Esophagus muscularis mucosa (tissue), 4 donors: ENCODE measurements at regions not wholly inside any gene's neighbourhood (a gene's known extent, or its start where the extent isn't known, plus 50 kb on each side); places are given as distances from the start of the nearest gene placed in this dataset.

Source experiments
- DNase-seq: peaks from one replicate; pipeline ENCODE4 v3.0.0-alpha.2; 2017; ENCODE audit errors: extremely low spot score
- H3K27ac ChIP-seq, 4 donors: fragments of 200-600 bp; sonication (generic); replicated peaks in 1 of 4; 1 replicate in 3 of 4; 2 replicates in 1 of 4; pipeline ENCODE4 v1.5.1; 2016 to 2019; ENCODE audit warnings: mild to moderate bottlenecking in 1 of 4
- H3K27me3 ChIP-seq, 4 donors: fragments of 200-600 bp; sonication (generic); one replicate each; pipeline versions ENCODE4 v1.5.1 to v1.6.0; 2016 to 2019
- H3K36me3 ChIP-seq, 4 donors: fragments of 200-600 bp; sonication (generic); one replicate each; pipeline ENCODE4 v1.5.1; 2016 to 2019
- H3K4me1 ChIP-seq, 4 donors: fragments of 200-600 bp; sonication (generic); one replicate each; pipeline ENCODE4 v1.5.1; 2016 to 2019
- H3K4me3 ChIP-seq, 4 donors: fragments of 200-600 bp; sonication (generic); 1 replicate in 2 of 4; 2 replicates in 2 of 4; pipeline ENCODE4 v1.5.1; 2016 to 2019; ENCODE audit warnings: mild to moderate bottlenecking in 4 of 4, moderate library complexity in 1 of 4
- H3K9me3 ChIP-seq, 4 donors: fragments of 200-600 bp; sonication (generic); 1 replicate in 3 of 4; 2 replicates in 1 of 4; pipeline ENCODE4 v1.5.1; 2016 to 2019
- CTCF ChIP-seq, 3 experiments: fragments of 200-600 bp in 2 of 3; fragments of 450-650 bp in 1 of 3; sonication (generic) in 2 of 3; IDR thresholded peaks; one replicate each; pipeline ENCODE4 v1.5.1; 2017 to 2019; ENCODE audit warnings: antibody characterized with exemption in 3 of 3, mild to moderate bottlenecking in 2 of 3, moderate library complexity in 1 of 3
- EP300 ChIP-seq: sonication (generic); formaldehyde crosslinking; IDR thresholded peaks from one replicate; pipeline ENCODE4 v1.6.1; 2017; ENCODE audit warnings: antibody characterized with exemption
- POLR2A ChIP-seq: fragments of 450-650 bp; IDR thresholded peaks from one replicate; pipeline ENCODE4 v1.6.1; 2017; ENCODE audit warnings: antibody characterized with exemption, moderate library complexity, mild to moderate bottlenecking, low read depth
- POLR2AphosphoS5 ChIP-seq, 2 donors: sonication (generic); formaldehyde crosslinking; IDR thresholded peaks; one replicate each; pipeline ENCODE4 v1.6.1; 2017; ENCODE audit warnings: antibody characterized with exemption in 2 of 2
- WGBS: methylation state at CpG from one replicate; pipeline ENCODE4 v1.1.5; 2018; 5-methylcytosine and 5-hydroxymethylcytosine counted together
- intact Hi-C: fragments of 100-400 bp; cut with DNase I; formaldehyde crosslinking; loops from one replicate; pipeline ENCODE4 v1.15.1; 2023

- Histone ChIP-seq H3K36me3 (no peaks in the 10 kb centered on the region), H3K4me3 (no peak overlapping the region), H3K9me3 (peaks cover 0 to 14% (median 0%) of the 10 kb centered on the region in 4 donors), H3K27ac (no peak overlapping the region), H3K4me1 (no peaks in the 10 kb centered on the region), H3K27me3 (no peaks in the 10 kb centered on the region)
- TF ChIP-seq POLR2AphosphoS5 (IDR thresholded peaks at IDR 0.05) (no peak), POLR2A (no peak), CTCF (IDR thresholded peaks at IDR 0.05) (no peak), EP300 (no peak)
- intact Hi-C loops, result loop anchor here (5.0 to 10.0 kb wide), 4 partner anchors 76 to 273 kb away; partner anchors contain the start of gene CEMIP2
- WGBS, result 78% methylated on average over 4 of the region's 4 CpGs
- no peak for DNase-seq
These were observed 159.4 kb downstream of the CEMIP2 start for GRCh38 chr9:71608825-71609447.

GRCh38 chr9:71608021-71608420 is 160.3 kb downstream of the CEMIP2 start:
- 82% methylated on average over 4 of the region's 4 CpGs for WGBS
- TF ChIP-seq CTCF (IDR thresholded peaks at IDR 0.05) (no peak), EP300 (no peak), POLR2A (no peak), POLR2AphosphoS5 (IDR thresholded peaks at IDR 0.05) (no peak)
- DNase-seq, result no peak
- H3K27ac ChIP-seq, result no peak overlapping the region
- intact Hi-C loops, result loop anchor here (5.0 to 10.0 kb wide), 4 partner anchors 77 to 274 kb away; partner anchors contain the start of gene CEMIP2
- H3K4me3 ChIP-seq, result no peak overlapping the region
- no peaks in the 10 kb centered on the region for H3K36me3 ChIP-seq
- H3K4me1 ChIP-seq, result no peaks in the 10 kb centered on the region
- no peaks in the 10 kb centered on the region for H3K27me3 ChIP-seq
- peaks cover 0 to 14% (median 0%) of the 10 kb centered on the region in 4 donors for H3K9me3 ChIP-seq

GRCh38 chr9:71607461-71607881 is 160.8 kb downstream of the CEMIP2 start:
- no peaks in the 10 kb centered on the region for H3K27me3 ChIP-seq
- peaks cover 0 to 14% (median 0%) of the 10 kb centered on the region in 4 donors for H3K9me3 ChIP-seq
- no peak overlapping the region for H3K4me3 ChIP-seq
- WGBS, result 78% methylated on average over 5 of the region's 5 CpGs
- no peak for TF ChIP-seq POLR2A
- TF ChIP-seq CTCF (IDR thresholded peaks at IDR 0.05), result no peak
- no peak for TF ChIP-seq POLR2AphosphoS5 (IDR thresholded peaks at IDR 0.05)
- TF ChIP-seq EP300, result no peak
- no peak for DNase-seq
- H3K4me1 ChIP-seq, result no peaks in the 10 kb centered on the region
- no peak overlapping the region for H3K27ac ChIP-seq
- intact Hi-C loops, result loop anchor here (5.0 to 10.0 kb wide), 4 partner anchors 77 to 275 kb away; partner anchors contain the start of gene CEMIP2
- no peaks in the 10 kb centered on the region for H3K36me3 ChIP-seq

GRCh38 chr9:71604197-71605063 is 163.9 kb downstream of the CEMIP2 start:
- Histone ChIP-seq H3K36me3 (no peaks in the 10 kb centered on the region), H3K27me3 (no peaks in the 10 kb centered on the region), H3K27ac (no peak overlapping the region), H3K4me3 (no peak overlapping the region), H3K9me3 (no peaks in the 10 kb centered on the region), H3K4me1 (no peaks in the 10 kb centered on the region)
- intact Hi-C loops, result loop anchor here (5.0 to 10.0 kb wide), 4 partner anchors 80 to 278 kb away; partner anchors contain the start of gene CEMIP2
- WGBS, result 63% methylated on average over 5 of the region's 5 CpGs
- TF ChIP-seq POLR2A (no peak), CTCF (IDR thresholded peaks at IDR 0.05) (peak; percentile 66 to 72 (median 71)), POLR2AphosphoS5 (IDR thresholded peaks at IDR 0.05) (peak in 1 of 2 donors; percentile 18), EP300 (no peak)
- DNase-seq, result no peak
